GM12865 (cell line): ENCODE measurements at regions not wholly inside any gene's neighbourhood (a gene's known extent, or its start where the extent isn't known, plus 50 kb on each side); places are given as distances from the start of the nearest gene placed in this dataset.

Source experiments
- DNase-seq: peaks from one replicate; pipeline ENCODE4 v3.0.0; 2010; ENCODE audit warnings: low read depth
- H3K4me3 ChIP-seq: 2 replicates; pipeline ENCODE4 v1.5.1; 2011; ENCODE audit warnings: mild to moderate bottlenecking, low read depth, low read length, control low read depth
- TF ChIP-seq, protein P1 (sequence below): IDR thresholded peaks from 2 replicates; pipeline ENCODE4 v1.5.1; 2011; ENCODE audit warnings: low read length, control low read depth, low read depth, inconsistent platforms; ENCODE audit not compliant: insufficient read depth; ENCODE audit errors: missing control alignments

DNA sequence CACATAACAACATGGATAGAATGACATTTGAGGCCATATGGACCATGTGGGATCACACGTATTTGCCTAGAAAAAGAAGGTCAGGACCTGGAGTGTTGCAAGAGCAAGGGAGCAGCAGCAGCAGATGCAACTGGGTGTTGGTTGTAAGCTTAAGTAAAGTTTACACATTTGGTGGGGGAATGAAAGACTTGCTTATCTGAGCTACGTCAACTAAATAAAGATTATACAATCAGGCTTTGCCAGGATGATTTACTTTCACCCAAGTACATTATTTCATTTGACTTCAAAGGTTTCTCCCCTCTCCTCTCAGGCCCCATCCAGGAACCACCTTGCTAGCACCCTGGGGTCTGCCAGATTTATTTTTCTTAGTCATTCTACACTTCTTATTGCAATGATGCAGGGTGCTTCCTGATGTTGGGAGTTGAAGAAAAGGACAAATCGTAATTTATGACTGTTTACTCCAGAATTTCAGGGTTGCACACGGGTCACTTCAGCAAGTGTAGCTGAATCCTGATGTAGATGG lies 591.9 kb upstream of the IGFBP3 start:
- TF ChIP-seq, protein P1, sequence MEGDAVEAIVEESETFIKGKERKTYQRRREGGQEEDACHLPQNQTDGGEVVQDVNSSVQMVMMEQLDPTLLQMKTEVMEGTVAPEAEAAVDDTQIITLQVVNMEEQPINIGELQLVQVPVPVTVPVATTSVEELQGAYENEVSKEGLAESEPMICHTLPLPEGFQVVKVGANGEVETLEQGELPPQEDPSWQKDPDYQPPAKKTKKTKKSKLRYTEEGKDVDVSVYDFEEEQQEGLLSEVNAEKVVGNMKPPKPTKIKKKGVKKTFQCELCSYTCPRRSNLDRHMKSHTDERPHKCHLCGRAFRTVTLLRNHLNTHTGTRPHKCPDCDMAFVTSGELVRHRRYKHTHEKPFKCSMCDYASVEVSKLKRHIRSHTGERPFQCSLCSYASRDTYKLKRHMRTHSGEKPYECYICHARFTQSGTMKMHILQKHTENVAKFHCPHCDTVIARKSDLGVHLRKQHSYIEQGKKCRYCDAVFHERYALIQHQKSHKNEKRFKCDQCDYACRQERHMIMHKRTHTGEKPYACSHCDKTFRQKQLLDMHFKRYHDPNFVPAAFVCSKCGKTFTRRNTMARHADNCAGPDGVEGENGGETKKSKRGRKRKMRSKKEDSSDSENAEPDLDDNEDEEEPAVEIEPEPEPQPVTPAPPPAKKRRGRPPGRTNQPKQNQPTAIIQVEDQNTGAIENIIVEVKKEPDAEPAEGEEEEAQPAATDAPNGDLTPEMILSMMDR: no peak
- DNase-seq: no peak
- no peak overlapping the region for H3K4me3 ChIP-seq

DNA sequence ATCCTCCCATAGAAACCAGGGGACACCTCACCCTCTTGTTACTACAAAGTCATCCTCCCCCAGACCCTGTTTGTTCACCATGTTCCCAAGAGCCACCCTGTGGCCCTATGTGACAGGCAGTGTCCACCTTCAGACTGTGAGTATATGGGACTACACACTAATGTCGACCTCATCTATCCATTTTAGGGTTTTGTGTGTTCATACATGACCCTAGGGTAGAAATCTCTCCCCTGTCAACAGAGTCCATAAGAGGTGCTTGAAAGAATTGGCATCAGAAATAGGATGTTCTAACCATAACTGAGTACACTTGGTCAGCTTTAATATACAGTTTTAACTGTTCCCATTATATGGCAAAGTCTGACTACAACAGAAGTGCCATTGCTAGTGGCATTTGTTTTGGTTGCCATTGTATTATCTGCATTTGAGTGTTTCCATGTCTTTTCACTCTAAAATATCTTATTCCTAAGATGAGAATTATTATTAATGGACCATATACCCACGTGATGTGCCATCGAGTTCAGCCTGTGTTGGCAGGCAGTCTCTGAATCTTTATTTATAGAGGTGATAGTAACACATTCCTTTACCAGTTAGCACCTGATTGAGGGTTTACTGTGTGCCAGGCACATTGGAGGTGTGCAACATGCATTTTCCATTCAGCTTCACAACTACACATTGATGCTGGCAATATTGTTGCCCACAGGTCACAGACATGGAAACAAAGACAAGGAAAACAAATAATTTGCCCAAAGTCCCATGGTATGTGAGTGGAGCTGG lies 590.6 kb upstream of the IGFBP3 start:
- no peak overlapping the region for H3K4me3 ChIP-seq
- no peak for DNase-seq
- TF ChIP-seq, protein P1: no peak

DNA sequence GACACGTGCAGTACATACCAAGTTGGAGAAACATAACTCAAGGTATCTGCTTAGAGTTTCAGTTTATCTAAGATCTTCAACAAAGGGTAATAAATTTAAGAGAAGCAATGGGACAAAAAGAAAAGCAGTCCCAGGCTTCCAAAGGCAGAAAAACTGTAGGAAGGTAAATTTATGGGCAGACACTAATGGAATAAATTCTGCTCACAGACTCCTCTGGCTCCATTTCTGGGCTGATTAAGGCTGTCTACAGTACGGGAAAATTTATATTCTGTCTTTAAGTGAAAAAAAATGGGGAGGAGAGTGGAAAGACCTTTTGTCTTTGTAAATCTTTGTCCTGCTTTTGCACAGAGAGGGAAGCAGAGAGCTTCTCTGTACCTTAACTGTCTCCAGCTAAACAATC lies 587.5 kb upstream of the IGFBP3 start:
- H3K4me3 ChIP-seq: no peak overlapping the region
- TF ChIP-seq, protein P1: no peak
- no peak for DNase-seq

DNA sequence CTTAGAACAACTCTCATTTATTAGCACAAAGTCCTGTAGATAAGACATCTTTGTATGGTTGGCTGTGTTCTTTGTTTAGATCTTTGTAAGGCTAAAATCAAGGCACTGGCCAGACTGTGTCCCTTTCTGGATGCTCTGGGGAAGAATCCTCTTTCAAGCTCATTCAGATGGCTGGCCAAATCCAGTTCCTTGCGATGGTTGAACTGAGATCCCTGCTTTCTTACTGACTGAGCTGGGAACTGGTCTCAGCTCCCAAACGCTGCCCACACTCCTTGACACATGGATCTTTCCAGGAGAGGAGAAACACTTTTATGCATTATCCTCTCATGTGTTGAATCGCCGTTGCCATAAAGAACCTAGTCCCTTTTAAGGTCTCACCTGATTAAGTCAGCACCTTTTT lies 586.5 kb upstream of the IGFBP3 start:
- H3K4me3 ChIP-seq: no peak overlapping the region
- TF ChIP-seq, protein P1: no peak
- no peak for DNase-seq

DNA sequence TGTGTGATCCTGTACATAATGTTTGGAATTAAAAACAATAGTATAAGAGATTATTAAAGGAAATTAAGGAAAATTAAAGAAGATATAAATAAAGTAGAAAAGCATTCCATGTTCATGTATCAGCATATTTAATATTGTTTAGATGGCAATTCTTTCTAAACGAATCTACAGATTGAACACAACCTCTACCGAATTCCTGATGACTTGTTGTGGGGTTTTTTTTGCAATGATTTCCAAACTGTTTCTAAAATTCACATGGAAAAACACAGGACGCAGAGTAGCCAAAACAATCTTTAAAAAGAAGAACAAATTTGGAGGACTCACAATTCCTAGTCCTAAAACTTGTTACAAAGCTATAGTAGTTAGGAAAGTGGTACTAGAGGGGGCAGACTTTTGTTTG lies 573.4 kb upstream of the IGFBP3 start:
- DNase-seq: no peak
- no peak overlapping the region for H3K4me3 ChIP-seq
- TF ChIP-seq, protein P1: no peak

DNA sequence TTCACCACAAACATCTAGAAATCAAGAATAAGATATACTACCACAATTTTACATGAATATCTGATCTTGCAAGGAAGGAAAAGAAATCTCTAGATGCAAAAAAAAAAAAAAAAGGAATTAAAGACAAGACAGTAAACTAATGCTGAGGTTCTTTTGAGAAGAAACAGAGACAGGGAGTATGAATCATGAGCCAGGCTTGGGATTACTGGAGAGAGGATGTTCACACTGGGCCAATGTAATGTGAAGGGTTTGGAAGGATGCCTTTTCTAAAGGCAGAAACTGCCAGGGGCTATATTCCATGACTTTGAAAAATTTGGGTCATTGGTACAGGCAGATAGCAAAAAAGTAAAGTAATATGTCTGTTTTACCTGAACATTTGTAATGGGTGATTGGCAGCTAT lies 573.0 kb upstream of the IGFBP3 start:
- no peak overlapping the region for H3K4me3 ChIP-seq
- DNase-seq: no peak
- TF ChIP-seq, protein P1: no peak

DNA sequence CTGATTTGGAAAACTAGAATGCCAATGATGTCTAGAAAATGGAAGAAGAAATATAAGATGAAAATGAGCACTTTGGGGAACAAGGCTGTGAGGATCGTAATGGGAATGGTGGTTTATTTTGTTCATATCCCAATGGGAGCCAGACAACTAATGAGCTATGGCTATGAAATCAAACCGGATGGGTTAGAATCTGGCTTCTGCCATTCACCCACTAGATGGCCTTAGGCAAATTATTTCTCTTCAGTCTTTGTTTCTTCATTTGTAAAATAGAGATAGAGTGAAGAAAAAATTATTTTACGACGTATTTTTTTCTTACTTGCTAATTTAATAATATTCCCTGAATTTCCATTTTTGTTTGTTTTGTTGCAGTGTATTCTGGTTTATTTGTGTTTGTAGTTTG lies 572.1 kb upstream of the IGFBP3 start:
- DNase-seq: no peak
- TF ChIP-seq, protein P1: no peak
- no peak overlapping the region for H3K4me3 ChIP-seq
